Keratinocyte (primary cell): ENCODE measurements at regions not wholly inside any gene's neighbourhood (a gene's known extent, or its start where the extent isn't known, plus 50 kb on each side); places are given as distances from the start of the nearest gene placed in this dataset.

ENCODE experiments used
- DNase-seq: peaks from one replicate; pipeline ENCODE4 v3.0.0-alpha.2; 2011; ENCODE audit warnings: low read depth, missing footprints, low spot score
- FAIRE-seq: peaks from 2 replicates; lab custom pipeline; 2011; peaks lifted over from hg19 to GRCh38; lab: Jason Lieb, UNC
- H2AFZ ChIP-seq: 2 replicates; pipeline ENCODE4 v1.6.0; 2012; ENCODE audit warnings: low read length, control low read depth, inconsistent platforms; ENCODE audit not compliant: control insufficient read depth
- H3K27ac ChIP-seq: 2 replicates; pipeline ENCODE4 v1.5.1; 2011; ENCODE audit warnings: low read length; ENCODE audit not compliant: control insufficient read depth, insufficient read depth
- H3K27me3 ChIP-seq: 3 replicates; pipeline ENCODE4 v1.6.0; 2011; ENCODE audit warnings: low read length; ENCODE audit not compliant: control insufficient read depth, insufficient read depth; ENCODE audit errors: extremely low read depth
- H3K36me3 ChIP-seq, 2 experiments: 2 replicates in 1 of 2; 3 replicates in 1 of 2; pipeline ENCODE4 v1.5.1; 2011; ENCODE audit warnings: low read length in 2 of 2, mild to moderate bottlenecking in 1 of 2; ENCODE audit not compliant: control insufficient read depth in 2 of 2, insufficient read depth in 2 of 2; ENCODE audit errors: extremely low read depth in 1 of 2
- H3K4me1 ChIP-seq: 3 replicates; pipeline ENCODE4 v1.5.1; 2011; ENCODE audit warnings: low read length; ENCODE audit not compliant: control insufficient read depth, insufficient read depth; ENCODE audit errors: extremely low read depth
- H3K4me2 ChIP-seq: 3 replicates; pipeline ENCODE4 v1.6.0; 2011; ENCODE audit warnings: low read depth, low read length; ENCODE audit not compliant: control insufficient read depth, insufficient read depth; ENCODE audit errors: extremely low read depth
- H3K4me3 ChIP-seq, 3 experiments: fragments of 200-600 bp in 1 of 3; sonication (generic) in 1 of 3; 2 replicates in 2 of 3; 3 replicates in 1 of 3; pipeline ENCODE4 v1.5.1; 2011 to 2016; ENCODE audit warnings: low read length in 3 of 3, mild to moderate bottlenecking in 3 of 3, control low read depth in 2 of 3, inconsistent platforms in 1 of 3, low read depth in 1 of 3, mixed read lengths in 1 of 3, mixed run types in 1 of 3, moderate library complexity in 1 of 3; ENCODE audit not compliant: control insufficient read depth in 2 of 3, insufficient read depth in 2 of 3; ENCODE audit errors: extremely low read depth in 1 of 3
- H3K79me2 ChIP-seq: 2 replicates; pipeline ENCODE4 v1.6.0; 2012; ENCODE audit warnings: low read length; ENCODE audit not compliant: control insufficient read depth, insufficient read depth
- H3K9ac ChIP-seq: 3 replicates; pipeline ENCODE4 v1.6.0; 2011; ENCODE audit warnings: low read length; ENCODE audit not compliant: control insufficient read depth, insufficient read depth; ENCODE audit errors: extremely low read depth
- H3K9me1 ChIP-seq: 3 replicates; pipeline ENCODE4 v1.6.0; 2011; ENCODE audit warnings: low read length; ENCODE audit not compliant: control insufficient read depth, insufficient read depth; ENCODE audit errors: extremely low read depth
- H3K9me3 ChIP-seq: 2 replicates; pipeline ENCODE4 v1.5.1; 2012; ENCODE audit warnings: low read depth, low read length; ENCODE audit not compliant: control insufficient read depth
- H4K20me1 ChIP-seq: 3 replicates; pipeline ENCODE4 v1.6.0; 2011; ENCODE audit warnings: low read length; ENCODE audit not compliant: control insufficient read depth, insufficient read depth; ENCODE audit errors: extremely low read depth
- EZH2 ChIP-seq: IDR thresholded peaks from one replicate; pipeline ENCODE4 v1.6.1; 2012; ENCODE audit warnings: inconsistent platforms, mild to moderate bottlenecking, low read length, moderate library complexity
- dilution Hi-C: fragments of 300-500 bp; cut with MboI; formaldehyde crosslinking; loops from one replicate; pipeline ENCODE4 v1.7.0; 2020; ENCODE audit warnings: low sequenced_read_pairs; ENCODE audit not compliant: extremely low pct_ligation_motif_present
- TF ChIP-seq, protein P1 (sequence below), 3 experiments: IDR thresholded peaks in 1 of 3; conservative IDR thresholded peaks in 1 of 3; optimal IDR thresholded peaks in 1 of 3; 2 replicates in 2 of 3; 3 replicates in 1 of 3; pipeline versions ENCODE3 to v1.5.1; 2011; ENCODE audit warnings: low read length in 3 of 3, mild to moderate bottlenecking in 3 of 3, moderate library complexity in 2 of 3, control low read depth in 1 of 3, inconsistent platforms in 1 of 3; ENCODE audit not compliant: insufficient read depth in 2 of 3; ENCODE audit errors: extremely low read depth in 1 of 3

DNA sequence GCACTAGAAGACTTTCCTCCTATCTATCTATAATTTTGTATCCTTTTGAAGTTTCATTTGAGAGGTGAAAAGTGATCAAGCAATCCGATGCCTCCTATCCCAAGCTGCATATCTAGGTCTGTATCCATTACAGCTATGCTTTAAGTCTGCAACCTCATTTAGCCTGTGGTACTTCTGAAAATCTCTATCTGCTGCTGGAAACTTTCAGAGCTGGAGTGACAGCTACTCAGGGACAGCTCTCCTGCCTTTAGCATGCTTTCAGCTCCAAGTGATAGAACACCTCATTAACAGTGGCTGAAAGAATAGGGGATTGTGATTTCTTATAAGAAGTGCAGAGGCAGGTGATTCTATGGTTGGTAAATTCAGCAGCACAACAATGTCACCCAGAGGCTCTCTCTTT lies 1153.5 kb downstream of the AACS start:
- dilution Hi-C loops = no loop called here
- no peaks in the 10 kb centered on the region for H3K79me2 ChIP-seq
- H3K9me3 ChIP-seq = no peaks in the 10 kb centered on the region
- no peaks in the 10 kb centered on the region for H3K36me3 ChIP-seq
- TF ChIP-seq, protein P1, sequence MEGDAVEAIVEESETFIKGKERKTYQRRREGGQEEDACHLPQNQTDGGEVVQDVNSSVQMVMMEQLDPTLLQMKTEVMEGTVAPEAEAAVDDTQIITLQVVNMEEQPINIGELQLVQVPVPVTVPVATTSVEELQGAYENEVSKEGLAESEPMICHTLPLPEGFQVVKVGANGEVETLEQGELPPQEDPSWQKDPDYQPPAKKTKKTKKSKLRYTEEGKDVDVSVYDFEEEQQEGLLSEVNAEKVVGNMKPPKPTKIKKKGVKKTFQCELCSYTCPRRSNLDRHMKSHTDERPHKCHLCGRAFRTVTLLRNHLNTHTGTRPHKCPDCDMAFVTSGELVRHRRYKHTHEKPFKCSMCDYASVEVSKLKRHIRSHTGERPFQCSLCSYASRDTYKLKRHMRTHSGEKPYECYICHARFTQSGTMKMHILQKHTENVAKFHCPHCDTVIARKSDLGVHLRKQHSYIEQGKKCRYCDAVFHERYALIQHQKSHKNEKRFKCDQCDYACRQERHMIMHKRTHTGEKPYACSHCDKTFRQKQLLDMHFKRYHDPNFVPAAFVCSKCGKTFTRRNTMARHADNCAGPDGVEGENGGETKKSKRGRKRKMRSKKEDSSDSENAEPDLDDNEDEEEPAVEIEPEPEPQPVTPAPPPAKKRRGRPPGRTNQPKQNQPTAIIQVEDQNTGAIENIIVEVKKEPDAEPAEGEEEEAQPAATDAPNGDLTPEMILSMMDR (optimal IDR thresholded peaks at IDR 0.05 in 1 of 3, IDR thresholded peaks at IDR 0.05 in 1 of 3, conservative IDR thresholded peaks at IDR 0.05 in 1 of 3; ENCODE audit: extremely low read depth in 1 of 3, insufficient read depth in 2 of 3, low read length in 3 of 3) = no peak
- no peak for TF ChIP-seq EZH2
- DNase-seq (no peak), FAIRE-seq (no peak)
- H3K27ac ChIP-seq = no peak overlapping the region
- no peaks in the 10 kb centered on the region for H3K4me1 ChIP-seq
- no peaks in the 10 kb centered on the region for H3K27me3 ChIP-seq
- no peaks in the 10 kb centered on the region for H3K9me1 ChIP-seq
- no peaks in the 10 kb centered on the region for H4K20me1 ChIP-seq
- no peak overlapping the region for H3K9ac ChIP-seq
- H3K4me2 ChIP-seq = no peak overlapping the region
- no peak overlapping the region for H2AFZ ChIP-seq
- no peak overlapping the region for H3K4me3 ChIP-seq

DNA sequence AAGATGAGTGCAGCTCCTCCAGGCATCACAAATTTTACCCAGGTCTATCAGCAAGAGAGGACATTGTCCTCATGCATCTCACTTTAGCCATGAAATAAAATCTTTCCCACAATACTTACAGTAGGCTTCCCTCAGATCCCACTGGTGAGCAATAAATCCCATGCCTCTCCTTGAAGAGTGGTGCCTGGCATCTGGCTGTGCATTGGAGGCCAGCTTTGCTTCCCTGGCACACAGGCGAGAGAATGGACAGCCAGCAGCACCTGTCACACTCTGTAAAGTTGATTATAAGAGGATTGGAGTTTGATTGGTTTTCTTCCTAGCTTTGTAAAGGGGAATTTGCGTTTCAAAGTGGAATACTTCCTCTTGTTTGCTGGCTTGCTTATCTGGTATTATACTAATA lies 1153.9 kb downstream of the AACS start:
- H3K36me3 ChIP-seq = no peaks in the 10 kb centered on the region
- dilution Hi-C loops = no loop called here
- no peaks in the 10 kb centered on the region for H3K4me1 ChIP-seq
- no peaks in the 10 kb centered on the region for H3K79me2 ChIP-seq
- FAIRE-seq = no peak
- H3K27ac ChIP-seq = no peak overlapping the region
- H3K9me3 ChIP-seq = no peaks in the 10 kb centered on the region
- no peak for TF ChIP-seq EZH2
- TF ChIP-seq, protein P1 (optimal IDR thresholded peaks at IDR 0.05 in 1 of 3, IDR thresholded peaks at IDR 0.05 in 1 of 3, conservative IDR thresholded peaks at IDR 0.05 in 1 of 3; ENCODE audit: extremely low read depth in 1 of 3, insufficient read depth in 2 of 3, low read length in 3 of 3) = no peak
- H2AFZ ChIP-seq = no peak overlapping the region
- no peak for DNase-seq
- no peaks in the 10 kb centered on the region for H3K27me3 ChIP-seq
- H3K9ac ChIP-seq = no peak overlapping the region
- H3K4me2 ChIP-seq = no peak overlapping the region
- H3K9me1 ChIP-seq = no peaks in the 10 kb centered on the region
- no peak overlapping the region for H3K4me3 ChIP-seq
- no peaks in the 10 kb centered on the region for H4K20me1 ChIP-seq
